Adipocyte (in vitro differentiated cells): ENCODE measurements at regions not wholly inside any gene's neighbourhood (a gene's known extent, or its start where the extent isn't known, plus 50 kb on each side); places are given as distances from the start of the nearest gene placed in this dataset.

Experiments
- DNase-seq: peaks from one replicate; pipeline ENCODE4 v3.0.0-alpha.2; 2015; ENCODE audit warnings: low read depth
- H3K27me3 ChIP-seq: replicated peaks from 2 replicates; pipeline ENCODE4 v1.7.0; 2013; ENCODE audit warnings: mild to moderate bottlenecking, low read length, moderate library complexity; ENCODE audit not compliant: control insufficient read depth, insufficient read depth
- H3K36me3 ChIP-seq: 2 replicates; pipeline ENCODE4 v1.7.0; 2013; ENCODE audit warnings: low read length, mild to moderate bottlenecking, moderate library complexity; ENCODE audit not compliant: control insufficient read depth, insufficient read depth, severe bottlenecking
- H3K4me1 ChIP-seq: 2 replicates; pipeline ENCODE4 v1.7.0; 2013; ENCODE audit warnings: mild to moderate bottlenecking, low read length, moderate library complexity; ENCODE audit not compliant: control insufficient read depth, insufficient read depth
- H3K4me3 ChIP-seq: 2 replicates; pipeline ENCODE4 v1.7.0; 2013; ENCODE audit warnings: mild to moderate bottlenecking, low read length, moderate library complexity
- H3K9ac ChIP-seq: 2 replicates; pipeline ENCODE4 v1.7.0; 2013; ENCODE audit warnings: mild to moderate bottlenecking, low read length, moderate library complexity
- H3K9me3 ChIP-seq: 2 replicates; pipeline ENCODE4 v1.7.0; 2013; ENCODE audit warnings: mild to moderate bottlenecking, low read length, moderate library complexity; ENCODE audit not compliant: control insufficient read depth

DNA sequence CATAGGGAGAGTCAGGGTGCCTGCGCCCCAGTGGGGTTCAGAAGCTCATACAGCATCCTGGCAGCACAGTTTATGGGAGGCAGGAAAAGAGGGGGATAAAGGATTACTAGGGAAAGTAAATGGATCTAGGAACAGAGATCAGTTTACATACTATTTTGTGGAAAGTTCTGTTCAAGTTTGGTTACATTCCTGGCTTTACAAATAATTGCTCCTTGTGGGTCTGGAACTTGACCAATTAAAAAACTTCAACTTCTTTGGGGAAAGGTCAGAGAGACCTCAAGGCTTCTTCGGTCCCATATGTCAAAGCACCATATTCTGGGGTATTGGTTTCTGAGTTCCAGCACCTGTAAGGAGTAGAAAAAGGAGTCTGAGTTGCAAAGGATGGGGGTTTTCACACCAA, 64.1 kb downstream of the ZDHHC19 start:
- no peak overlapping the region for H3K9ac ChIP-seq
- no peaks in the 10 kb centered on the region for H3K36me3 ChIP-seq
- no peaks in the 10 kb centered on the region for H3K4me1 ChIP-seq
- DNase-seq: no peak
- H3K4me3 ChIP-seq: no peak overlapping the region
- H3K27me3 ChIP-seq: peaks cover 10% of the 10 kb centered on the region
- H3K9me3 ChIP-seq: peaks cover 4% of the 10 kb centered on the region

DNA sequence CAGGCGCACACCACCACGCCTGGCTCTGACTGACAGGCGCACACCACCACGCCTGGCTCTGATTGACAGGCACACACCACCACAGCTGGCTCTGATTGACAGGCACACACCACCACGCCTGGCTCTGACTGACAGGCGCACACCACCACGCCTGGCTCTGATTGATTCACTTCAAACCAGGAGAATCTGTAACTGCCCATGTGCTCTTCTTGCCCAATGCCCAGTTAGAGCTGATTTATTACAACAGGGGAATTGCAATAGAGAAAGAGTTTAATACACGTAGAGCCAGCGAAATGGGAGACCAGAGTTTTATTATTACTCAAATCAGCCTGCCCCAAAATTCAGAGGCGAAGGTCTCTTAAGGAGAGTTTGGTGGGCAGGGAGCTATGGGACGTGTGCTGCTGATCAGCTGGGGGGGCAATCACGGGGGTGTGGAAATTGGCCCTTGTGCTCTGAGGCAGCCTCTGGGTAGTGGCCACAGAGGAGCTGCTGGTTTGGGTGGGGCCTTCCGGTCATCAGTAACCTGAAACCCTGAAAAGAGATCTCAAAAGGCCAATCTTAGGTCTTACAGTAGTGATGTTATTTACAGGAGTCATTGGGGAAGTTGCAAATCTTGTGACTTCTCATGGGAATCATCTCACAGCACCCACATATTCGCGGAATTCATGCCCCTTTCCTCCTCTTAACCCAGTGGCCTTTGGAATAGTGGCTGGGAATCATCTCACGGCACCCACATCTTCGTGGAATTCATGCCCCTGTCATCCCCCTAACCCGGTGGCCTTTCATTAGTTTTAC, 63.8 kb upstream of the TFRC start:
- peaks cover 4% of the 10 kb centered on the region for H3K9me3 ChIP-seq
- H3K4me3 ChIP-seq: no peak overlapping the region
- no peak overlapping the region for H3K9ac ChIP-seq
- H3K27me3 ChIP-seq: peaks cover 10% of the 10 kb centered on the region
- H3K4me1 ChIP-seq: no peaks in the 10 kb centered on the region
- no peak for DNase-seq
- H3K36me3 ChIP-seq: no peaks in the 10 kb centered on the region

DNA sequence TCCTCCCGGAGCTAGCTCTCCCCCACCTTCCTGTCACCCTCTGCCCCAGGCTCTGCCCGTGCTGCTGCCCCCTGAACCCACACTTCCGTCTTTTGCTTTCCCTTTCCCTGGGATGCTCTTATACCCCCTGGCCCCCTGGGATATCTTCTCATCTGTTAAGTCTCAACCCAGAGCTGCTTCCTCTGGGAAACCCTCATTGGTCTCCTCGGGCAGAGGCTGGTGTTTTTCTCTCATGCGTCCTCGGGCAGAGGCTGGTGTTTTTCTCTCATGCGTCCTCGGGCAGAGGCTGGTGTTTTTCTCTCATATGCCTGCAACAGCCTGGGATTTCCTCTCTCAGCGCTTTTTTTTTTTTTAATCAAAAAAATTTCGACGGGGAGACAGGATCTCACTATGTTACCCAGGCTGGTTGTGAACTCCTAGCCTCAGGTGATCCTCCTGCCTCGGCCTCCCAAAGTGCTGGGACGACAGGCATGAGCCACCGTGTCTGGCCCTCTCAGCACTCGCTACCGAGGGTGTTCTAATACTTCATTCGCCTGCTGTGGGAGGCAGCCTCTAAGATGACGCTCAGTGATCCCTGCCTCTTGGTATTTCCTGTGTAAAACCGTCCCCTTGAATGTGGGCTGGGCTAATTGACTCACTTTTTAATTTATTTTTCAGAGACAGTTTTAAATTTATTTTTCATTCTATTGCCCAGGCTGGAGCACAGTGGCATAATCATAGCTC, 62.7 kb upstream of the TFRC start:
- Histone ChIP-seq H3K36me3 (no peaks in the 10 kb centered on the region), H3K9me3 (no peaks in the 10 kb centered on the region), H3K27me3 (peaks cover 10% of the 10 kb centered on the region), H3K4me1 (no peaks in the 10 kb centered on the region), H3K4me3 (no peak overlapping the region), H3K9ac (no peak overlapping the region)
- DNase-seq: no peak

DNA sequence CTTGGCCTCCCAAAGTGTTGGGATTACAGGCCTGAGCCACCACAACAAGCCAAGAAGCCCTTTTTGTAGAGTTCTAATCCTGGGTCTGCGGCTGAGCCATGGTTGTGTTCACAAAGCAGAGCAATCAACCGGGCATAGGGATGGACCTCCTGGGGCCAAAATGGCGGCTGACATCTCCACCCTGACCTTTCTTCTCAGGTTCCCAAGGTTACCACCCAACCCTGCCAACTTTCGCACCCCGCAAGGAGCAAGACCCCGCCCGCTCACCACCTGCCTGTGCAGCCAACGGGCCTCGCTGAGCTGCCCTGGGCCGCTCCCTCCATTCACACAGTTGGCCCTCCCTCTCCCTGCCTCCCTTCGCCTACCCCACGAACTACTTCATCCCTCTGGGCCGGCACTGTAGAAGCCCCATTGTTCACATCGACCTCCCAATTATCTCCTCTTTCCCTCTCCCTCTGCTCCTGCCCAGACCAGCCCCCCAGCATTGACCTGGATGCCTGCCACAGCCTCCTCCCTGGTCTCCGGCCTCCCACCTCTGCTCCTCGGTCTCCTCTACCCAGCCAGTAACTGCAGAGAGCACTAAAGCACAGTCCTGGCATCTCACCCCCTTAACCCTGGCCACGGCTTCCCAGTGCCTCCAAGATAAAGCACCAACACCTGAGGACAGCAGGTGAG, 62.0 kb upstream of the TFRC start:
- Histone ChIP-seq H3K4me3 (no peak overlapping the region), H3K9me3 (no peaks in the 10 kb centered on the region), H3K4me1 (peaks cover 4% of the 10 kb centered on the region), H3K36me3 (no peaks in the 10 kb centered on the region), H3K9ac (no peak overlapping the region), H3K27me3 (peaks cover 10% of the 10 kb centered on the region)
- no peak for DNase-seq

DNA sequence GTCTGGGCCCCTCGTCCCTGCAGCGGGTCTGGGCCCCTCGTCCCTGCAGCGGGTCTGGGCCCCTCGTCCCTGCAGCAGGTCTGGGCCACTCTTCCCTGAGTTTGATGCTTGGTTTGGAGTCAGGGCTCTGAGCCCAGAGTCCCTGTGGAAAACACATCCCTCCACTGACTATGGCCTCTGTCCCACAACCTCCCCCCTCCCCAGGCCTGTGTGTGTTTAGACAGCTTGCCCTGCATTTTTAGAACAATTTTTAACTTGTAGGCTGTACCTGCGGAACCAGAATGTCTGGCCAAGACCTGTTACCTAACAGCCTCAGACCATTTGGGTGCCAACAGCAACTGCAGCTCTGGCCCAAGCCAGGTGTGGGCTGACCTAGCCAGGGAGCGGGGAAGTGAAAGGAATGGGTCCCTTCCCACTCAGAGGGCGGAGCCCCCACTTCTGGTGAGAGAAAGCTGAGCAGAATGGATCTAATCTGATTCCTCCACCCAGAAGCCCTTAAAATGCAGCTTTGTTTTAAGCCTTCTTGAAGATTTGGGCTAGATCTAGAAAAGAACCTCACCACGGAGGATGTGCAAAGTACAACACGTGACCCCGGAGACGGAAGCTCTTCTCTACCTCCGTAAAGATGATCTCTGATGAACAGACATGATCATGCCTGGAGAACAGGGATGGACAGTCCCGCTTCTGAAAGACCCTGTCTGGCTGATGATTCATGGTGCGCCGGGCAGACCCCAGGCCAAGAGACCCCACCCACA, 60.5 kb upstream of the TFRC start:
- Histone ChIP-seq H3K36me3 (no peaks in the 10 kb centered on the region), H3K9ac (no peak overlapping the region), H3K9me3 (no peaks in the 10 kb centered on the region), H3K4me1 (peaks cover 10% of the 10 kb centered on the region), H3K27me3 (peaks cover 10% of the 10 kb centered on the region), H3K4me3 (no peak overlapping the region)
- no peak for DNase-seq

DNA sequence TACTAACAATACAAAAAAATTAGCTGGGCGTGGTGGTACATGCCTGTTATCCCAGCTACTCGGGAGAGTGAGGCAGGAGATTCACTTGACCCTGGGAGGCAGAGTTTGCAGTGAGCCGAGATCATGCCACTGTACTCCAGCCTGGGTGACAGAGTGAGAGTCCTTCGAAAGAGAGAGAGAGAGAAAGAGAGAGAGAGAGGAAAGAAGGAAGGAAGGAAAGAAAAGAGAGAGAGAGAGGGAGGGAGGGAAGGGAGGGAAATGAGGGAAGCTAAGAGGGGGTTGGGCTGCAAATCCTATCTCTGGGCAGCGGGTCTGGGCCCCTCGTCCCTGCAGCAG, 59.9 kb upstream of the TFRC start:
- H3K9me3 ChIP-seq: no peaks in the 10 kb centered on the region

DNA sequence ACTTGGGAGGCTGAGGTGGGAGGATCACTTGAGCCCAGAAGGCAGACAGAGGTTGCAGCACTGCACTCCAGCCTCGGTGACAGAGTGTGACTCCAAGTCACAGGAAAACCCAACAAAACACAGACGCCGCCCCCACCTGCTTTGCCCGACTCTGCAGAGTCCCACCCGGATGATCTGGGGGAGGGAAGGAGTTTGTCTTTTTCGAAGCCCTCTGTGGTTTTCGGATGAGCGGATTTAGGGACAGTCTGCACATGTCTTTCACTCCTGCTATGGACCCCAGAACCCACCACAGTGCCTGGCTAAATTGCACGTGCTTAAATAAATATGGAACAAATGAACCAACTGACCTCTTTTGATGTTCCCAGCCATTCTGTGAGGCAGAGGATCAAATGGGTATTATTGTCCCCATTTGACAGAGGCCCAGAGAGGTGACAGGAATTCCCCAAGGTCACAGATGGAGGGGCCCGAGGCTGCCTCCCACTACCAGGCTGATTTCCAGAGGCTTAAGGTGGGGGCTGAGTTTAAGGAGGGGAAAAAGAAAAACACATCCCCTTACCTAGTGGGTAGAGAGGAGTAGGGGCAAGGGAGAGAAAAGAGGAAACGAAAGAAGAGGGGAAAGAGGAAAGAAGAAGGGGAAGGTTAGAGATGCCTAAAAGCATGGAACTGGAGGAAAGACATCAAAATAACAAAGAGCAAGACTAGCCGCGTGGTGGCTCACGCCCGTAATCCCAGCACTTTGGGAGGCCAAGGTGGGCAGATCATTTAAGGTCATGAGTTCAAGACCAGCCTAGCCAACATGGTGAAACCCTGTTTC, 59.4 kb upstream of the TFRC start:
- Histone ChIP-seq H3K36me3 (no peaks in the 10 kb centered on the region), H3K9ac (no peak overlapping the region), H3K27me3 (peaks cover 10% of the 10 kb centered on the region), H3K4me1 (peaks cover 10% of the 10 kb centered on the region), H3K4me3 (no peak overlapping the region), H3K9me3 (no peaks in the 10 kb centered on the region)
- no peak for DNase-seq

More for the DNA sequence above, 59.9 kb upstream of the TFRC start:
- Histone ChIP-seq H3K27me3 (peaks cover 10% of the 10 kb centered on the region), H3K4me3 (no peak overlapping the region), H3K9ac (no peak overlapping the region), H3K36me3 (no peaks in the 10 kb centered on the region), H3K4me1 (peaks cover 10% of the 10 kb centered on the region)
- DNase-seq: no peak

DNA sequence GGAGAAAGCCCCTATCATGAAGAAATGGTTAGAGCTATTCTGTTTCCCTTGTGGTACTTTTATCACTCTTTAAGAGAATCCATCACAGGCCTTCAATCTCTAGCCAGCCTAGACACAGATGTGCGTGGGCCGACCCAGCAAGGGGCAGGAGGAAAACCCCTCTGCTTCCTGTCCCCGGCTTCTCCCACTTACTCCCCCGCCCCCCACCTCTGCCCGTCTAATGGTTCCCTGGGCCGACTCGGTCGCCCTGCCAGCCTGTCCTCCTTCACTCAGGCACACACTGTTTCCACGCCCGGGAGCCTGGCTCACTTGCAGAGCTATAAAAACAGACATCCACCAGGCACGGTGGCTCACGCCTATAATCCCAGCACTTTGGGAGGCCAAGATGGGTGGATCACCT, 58.3 kb upstream of the TFRC start:
- Histone ChIP-seq H3K9me3 (no peaks in the 10 kb centered on the region), H3K9ac (no peak overlapping the region), H3K4me1 (peaks cover 10% of the 10 kb centered on the region), H3K36me3 (no peaks in the 10 kb centered on the region), H3K27me3 (peaks cover 10% of the 10 kb centered on the region), H3K4me3 (no peak overlapping the region)
- DNase-seq: no peak

DNA sequence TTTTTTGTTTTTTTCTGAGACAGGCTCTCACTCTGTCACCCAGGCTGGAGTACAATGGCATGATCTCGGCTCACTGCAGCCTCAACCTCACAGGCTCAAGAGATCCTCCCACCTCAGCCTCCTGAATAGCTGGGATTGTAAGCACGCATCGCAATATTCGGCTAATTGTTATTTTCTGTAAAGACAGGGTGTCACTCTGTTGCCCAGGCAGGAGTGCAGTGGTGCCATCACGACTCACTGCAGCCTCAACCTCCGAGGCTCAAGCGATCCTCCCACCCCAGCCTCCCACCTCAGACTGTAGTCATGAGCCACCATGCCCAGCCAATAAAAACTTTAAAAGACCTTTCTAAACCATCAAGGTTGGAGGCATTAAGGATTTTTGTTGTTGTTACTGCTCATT, 57.4 kb upstream of the TFRC start:
- Histone ChIP-seq H3K4me1 (peaks cover 10% of the 10 kb centered on the region), H3K9ac (no peak overlapping the region)

DNA sequence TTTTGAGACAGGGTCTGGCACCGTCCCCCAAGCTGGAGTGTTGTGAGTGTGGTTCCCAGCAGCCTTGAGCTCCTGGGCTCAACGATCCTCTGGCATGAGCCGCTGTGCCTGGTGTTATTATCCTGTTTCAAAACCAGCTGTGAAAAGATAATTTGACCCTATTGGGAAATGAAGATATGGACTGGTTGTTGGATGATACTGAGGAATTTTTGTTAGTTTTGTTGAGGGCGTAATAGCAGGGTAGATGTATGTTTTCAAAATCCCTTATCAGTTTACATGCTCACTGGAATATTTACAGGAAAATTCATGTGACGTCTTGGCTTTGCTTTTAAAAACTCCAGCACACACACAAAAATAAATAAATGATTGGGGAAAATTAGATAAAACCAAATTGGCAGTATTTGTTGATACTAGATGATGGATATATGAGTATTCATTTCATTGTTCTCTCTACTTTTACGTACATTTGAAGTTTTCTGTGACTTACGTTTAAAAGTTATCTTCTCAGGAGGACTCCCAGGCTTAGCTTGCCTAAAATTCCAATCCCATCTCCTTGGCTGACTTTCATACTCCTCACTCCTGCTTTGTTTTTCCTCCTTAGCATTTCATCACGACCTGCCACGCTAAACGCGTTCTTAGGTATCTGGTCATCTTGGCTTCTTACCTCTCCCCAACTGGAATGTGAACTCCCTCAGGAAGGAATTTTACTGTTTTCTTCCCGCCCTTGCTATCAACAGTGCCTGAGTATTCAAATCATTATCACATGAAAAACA, 56.8 kb upstream of the TFRC start:
- no peak overlapping the region for H3K9ac ChIP-seq
- H3K9me3 ChIP-seq: no peaks in the 10 kb centered on the region
- peaks cover 17% of the 10 kb centered on the region for H3K27me3 ChIP-seq
- H3K36me3 ChIP-seq: no peaks in the 10 kb centered on the region
- DNase-seq: no peak
- no peak overlapping the region for H3K4me3 ChIP-seq
- peaks cover 10% of the 10 kb centered on the region for H3K4me1 ChIP-seq

More for the DNA sequence above, 57.4 kb upstream of the TFRC start:
- H3K9me3 ChIP-seq: no peaks in the 10 kb centered on the region
- no peak for DNase-seq
- H3K36me3 ChIP-seq: no peaks in the 10 kb centered on the region
- H3K4me3 ChIP-seq: no peak overlapping the region
- peaks cover 16% of the 10 kb centered on the region for H3K27me3 ChIP-seq
